GM04503 (cell line): ENCODE measurements at regions not wholly inside any gene's neighbourhood (a gene's known extent, or its start where the extent isn't known, plus 50 kb on each side); places are given as distances from the start of the nearest gene placed in this dataset.

Experiments used
- DNase-seq: peaks from one replicate; pipeline ENCODE4 v3.0.0-alpha.2; 2012; ENCODE audit warnings: low read depth

DNA sequence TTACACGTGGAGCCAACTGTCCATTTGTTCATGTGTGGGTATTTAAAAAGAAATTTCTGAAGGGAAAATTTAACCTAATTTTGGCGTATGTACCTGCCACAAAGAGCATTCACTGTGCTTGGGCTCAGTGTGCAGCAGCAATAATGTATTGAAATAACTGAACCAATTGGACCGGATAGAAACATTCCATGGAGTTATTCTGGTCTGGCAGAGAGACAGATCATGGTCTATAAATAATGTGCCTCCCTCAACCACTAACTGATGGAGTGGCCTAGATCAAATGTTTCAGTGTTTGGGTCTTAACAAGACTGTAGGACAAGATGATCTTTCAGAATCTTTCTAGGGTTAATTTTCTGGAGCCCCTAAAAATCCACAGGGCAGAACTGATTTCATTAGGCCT is 469.7 kb downstream of the PRELID2 start:
- no peak for DNase-seq

DNA sequence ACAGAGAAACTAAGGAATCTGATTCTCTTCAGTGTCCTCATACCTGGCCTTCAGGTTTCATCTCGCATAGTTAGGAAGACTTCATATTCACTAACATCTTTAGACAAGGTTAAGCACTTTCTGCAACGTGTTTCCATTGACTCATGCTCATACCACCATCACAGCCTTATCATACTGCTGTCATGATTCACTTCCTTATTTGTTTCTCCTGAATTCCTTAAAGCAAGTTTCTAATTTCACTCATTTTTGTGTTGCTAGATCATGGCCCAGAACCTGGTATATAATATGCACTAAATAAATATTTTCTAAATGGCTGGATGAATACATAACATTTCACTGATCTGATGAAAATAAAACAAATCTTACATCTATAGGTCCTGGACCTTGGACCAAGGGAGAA is 472.9 kb downstream of the PRELID2 start:
- DNase-seq, result peak; percentile 77

DNA sequence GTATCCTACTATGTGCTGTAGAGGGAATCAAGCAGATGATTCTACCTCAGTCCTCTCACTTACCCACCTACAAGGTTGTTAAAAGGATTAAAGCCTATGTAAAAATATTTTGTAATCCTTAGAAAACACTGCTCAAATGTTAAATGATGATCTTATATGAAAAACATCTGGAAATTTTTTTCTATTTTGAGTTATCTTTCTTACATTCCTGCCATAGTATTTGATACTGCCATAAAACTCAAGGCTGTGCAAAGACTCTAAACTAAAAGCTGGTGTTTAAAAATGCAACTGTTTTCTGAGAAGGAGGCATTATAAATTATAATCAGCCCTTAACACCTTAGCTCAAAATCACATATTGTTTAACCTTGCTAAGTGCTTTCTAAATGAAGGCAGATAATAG is 474.2 kb downstream of the PRELID2 start:
- DNase-seq, result no peak

DNA sequence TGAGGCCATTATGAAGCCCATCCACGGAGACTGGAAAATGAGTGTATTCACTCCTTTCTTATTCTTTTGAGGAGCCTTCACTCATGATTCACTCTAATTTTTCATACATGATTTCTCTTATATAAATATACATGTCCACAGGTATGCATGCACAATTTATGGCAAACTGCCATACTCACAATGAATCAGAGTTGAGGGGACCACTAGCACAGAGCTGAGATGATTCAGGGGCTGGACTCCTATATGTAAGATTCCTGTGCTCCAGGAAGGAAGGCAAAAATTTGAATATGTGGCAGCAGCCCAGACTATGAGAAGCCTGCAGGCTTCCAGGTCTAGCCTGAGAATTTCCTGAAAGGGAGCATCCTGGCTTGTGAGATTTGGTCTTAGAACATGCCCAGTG is 484.6 kb downstream of the PRELID2 start:
- no peak for DNase-seq

DNA sequence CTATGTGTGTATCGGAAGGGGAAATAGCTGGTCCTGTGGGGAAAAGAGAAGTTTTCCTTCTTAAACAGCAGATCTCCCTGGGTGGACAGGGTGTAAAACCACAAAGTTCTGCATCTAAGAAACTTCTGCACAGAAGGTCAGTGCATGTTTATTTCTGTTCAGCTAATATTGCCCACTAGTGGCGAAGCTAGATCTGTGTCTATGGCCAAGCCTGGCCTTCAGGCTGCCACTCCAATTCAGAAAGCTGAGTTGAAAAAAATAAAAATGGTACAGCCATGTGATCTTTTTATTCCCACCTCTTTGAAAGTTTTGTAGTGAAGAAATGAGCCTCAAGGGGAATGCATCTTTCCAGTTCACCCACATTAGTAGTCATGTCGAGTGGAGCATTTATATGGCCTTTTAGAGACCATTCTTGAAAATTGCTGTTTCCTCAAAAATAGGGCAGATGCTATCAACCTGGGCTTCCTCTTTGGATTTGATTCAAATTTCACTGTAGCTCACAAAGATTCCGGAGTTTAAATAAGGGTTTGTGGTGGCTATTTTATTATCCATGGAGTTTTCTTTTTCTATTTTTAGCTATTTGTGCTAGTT is 488.0 kb downstream of the PRELID2 start:
- DNase-seq, result peak; percentile 25

DNA sequence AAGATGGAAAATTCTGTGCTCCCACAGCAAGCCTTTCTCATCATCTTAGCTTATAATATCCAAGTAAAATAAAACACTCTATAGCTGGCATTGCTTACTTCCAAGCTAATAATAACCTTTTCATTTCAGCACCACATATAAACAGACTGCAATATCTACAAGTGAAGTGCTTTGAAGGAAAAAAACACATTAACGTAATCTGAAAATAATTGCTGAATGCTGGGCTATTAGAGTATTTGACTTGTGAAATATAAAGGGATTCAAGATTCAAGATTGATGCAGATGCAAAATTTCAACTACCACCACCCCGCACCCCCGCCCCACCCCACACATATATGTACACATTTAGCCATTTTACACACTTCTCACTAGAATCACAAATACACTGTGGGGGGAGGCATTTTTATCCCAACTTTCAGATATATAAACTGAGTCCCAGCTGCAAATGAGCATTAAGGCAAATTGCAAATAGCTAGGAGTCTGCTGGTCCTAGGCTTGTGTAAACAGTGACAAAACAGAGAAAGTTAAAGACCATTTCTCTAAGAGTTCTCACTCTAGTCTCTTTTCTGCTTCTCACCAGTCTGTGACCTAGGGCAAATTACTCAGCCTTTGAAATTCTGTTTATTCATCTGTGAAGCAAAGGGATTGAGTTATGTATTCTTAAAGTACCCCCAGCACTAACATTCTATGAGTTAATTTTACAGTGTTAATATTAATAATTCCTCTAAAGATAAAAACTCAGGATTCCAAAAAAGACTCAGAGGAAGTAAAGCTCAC is 489.4 kb downstream of the PRELID2 start:
- DNase-seq, result no peak

DNA sequence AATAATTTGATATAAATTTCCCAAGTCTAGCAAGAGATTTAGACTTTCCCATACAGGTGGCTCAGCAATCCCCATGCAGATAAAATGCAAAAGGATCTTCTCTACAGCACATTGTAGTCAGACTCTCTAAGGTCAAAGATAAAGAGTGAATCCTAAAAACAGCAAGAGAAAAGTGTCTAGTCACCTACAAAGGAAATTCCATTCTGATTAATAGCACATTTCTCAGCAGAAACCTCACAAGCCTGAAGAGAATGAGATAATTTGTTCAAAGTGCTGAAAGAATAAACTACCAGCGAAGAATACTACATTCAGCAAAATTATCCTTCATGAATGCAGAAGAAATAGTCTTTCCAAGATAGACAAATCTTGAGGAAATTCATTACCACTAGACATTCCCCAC is 493.3 kb downstream of the PRELID2 start:
- no peak for DNase-seq

DNA sequence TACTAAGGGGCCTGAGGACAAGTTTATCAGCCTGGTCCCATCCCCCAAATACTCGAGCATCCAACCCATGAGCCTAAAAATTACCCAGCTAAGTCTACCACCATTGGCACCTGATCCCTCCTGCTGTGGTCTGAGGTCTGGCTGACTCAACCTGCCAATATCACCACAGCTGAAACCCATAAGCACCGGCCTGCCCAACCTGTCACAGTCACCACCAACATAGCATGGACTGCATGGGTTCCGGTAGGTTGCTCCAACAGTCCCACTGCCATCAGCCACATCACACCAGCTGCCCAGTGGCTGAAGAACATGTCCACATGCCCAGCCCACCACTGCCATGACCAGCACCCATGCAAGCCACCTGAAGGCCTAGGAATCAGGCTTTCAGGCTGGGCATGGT is 495.0 kb downstream of the PRELID2 start:
- no peak for DNase-seq

DNA sequence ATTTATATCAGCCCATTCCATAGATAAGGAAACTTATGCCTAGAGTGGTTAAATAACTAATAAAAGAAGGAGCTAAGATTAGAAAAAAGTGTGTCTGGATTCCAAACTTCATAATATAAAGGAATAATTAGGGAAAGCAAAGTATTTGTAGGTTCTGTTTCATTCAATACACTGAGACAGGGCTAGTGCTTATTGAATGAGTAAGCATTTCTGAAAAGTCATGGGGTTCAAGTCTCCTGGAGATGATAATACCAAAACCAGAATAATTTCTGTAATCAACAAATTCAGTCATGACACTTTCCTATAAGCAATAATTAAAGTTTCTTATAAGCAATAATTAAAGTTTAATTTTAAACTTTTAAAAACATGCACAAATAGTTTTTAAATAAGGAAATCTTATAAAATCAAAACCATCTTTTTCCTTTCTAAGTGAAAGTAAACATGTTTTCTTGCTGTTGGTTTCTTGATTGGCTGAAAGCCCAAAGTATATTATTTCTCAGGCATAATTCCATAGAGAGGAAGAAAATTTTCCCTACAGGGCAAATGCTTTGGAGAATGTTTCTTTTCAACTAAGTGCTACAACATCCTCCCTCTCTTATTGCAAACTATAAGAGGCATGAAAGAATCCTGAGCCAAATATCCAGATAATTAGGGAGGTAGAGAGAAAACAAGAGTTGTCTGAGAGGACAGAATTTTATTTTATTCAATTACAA is 510.2 kb downstream of the PRELID2 start:
- no peak for DNase-seq

DNA sequence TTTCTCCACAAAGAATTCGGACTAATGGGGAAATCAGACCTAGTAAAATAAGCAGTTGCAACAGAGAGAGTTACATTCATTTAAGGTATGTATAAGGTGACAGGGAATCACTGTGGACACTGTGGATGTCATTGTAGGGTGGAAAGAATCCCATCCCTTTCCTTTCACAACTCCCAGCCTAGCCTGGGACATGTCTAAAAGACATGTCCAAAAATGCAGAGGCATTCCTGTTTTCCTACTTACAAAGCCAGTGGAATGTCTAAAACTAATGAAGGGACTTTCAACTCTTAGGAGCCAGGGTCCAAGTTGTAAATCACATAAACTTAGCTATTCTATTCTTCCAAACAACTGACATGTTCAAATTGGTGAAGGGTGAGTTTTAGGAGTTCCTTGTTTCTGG is 511.0 kb downstream of the PRELID2 start:
- peak; percentile 17 for DNase-seq

DNA sequence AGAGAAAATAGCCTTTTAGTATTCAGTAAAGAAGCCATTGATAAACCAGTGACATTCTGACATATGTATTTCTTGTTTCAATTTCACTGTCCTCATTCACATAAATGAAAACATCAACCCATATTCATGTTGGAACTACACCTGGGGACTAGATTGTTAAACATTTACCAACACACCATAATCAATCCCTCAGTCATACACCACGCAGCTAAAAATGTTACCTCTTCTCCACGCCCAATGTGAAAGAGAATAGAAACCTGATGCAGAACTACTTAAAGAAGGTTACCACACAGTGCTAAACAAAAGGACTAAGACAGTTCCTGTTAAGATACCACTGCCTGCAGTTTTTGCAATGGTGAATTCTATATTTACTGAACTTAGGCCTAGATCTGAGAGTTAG is 518.9 kb downstream of the PRELID2 start:
- DNase-seq, result no peak

DNA sequence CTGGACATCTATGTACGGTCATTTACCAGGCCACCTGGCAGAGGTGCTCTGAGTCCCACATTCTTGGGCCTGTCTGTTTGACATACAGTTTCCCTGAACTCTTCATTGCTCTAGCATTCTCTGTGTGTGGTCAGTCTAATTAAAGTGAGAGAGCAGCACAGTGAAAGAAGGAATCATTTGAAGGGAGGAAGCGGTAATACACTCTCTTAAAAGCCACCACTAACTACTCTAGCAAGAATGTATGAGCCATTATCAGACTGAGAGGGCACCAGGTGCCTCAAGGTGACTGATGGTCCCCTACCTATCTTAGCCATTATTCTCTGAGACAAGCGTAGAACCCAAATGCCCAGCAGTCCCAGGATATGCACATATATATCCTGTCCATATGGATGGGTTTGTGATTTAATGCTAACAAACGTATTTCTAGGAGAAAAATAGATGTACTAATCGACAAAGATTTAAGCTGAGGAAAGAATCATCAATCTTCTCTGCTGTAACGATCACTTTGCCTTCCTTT is 527.2 kb downstream of the PRELID2 start:
- no peak for DNase-seq

DNA sequence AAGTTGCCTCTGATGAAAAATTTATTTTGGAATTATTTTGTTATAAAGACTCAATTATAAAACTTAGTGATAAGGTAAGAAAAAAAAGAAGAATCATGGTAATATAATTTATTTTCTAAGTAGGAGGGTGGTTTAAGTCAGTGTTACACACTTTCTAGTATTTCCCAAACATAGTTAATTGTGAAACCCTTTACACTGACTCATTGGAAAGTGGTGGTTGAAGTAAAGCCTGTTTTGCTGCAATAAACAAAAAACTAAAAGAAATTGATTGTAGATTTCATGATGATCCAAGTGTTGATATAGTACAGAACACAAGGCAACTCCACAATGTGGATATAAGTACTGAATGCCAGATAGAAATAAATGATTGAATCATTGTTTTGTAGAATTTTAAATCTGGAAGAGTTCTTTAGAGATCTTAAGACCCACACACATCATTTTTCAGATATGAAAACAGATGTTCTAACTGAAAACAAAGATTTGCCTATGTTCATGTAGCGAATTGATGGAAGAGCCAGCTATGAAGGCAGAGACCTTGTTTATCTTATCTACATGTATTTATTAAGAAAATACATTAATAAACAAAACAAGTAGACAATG is 539.8 kb downstream of the PRELID2 start:
- DNase-seq, result no peak

DNA sequence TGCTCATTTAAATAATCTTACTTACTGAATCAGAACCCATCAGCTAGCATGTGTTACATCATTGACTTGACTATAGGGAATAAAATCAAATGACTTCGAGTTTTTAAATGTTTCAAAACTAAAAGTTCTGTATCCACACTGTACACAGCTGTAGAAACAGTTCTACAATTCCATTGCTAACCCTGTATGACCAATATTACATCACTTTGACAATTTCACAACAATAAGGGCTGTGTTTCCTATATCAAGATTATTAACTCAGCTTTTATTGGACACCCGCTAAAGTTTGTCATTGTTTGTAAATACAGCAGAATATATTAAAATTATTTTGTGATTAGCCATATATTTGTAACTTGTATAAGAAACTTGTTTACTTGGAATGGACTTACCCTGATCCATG is 540.8 kb downstream of the PRELID2 start:
- no peak for DNase-seq

DNA sequence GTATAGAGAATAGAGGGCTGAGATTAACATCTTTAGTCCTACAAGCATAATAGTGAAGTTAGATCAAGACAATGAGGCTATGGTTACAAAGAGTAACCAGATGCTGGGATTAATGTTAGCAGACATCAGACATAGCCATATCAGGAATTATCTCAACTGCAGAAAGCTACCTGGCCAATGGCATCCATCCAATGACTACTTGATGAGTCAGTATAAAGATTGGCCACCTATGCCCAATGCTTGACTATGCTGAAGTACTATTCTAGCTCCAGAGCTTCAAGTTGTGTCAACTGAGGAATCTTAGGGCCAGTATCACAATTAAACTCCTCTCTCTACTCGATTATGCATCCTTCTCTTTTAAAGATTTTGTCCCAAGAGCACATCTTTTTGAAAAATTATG is 541.4 kb downstream of the PRELID2 start:
- DNase-seq, result no peak

DNA sequence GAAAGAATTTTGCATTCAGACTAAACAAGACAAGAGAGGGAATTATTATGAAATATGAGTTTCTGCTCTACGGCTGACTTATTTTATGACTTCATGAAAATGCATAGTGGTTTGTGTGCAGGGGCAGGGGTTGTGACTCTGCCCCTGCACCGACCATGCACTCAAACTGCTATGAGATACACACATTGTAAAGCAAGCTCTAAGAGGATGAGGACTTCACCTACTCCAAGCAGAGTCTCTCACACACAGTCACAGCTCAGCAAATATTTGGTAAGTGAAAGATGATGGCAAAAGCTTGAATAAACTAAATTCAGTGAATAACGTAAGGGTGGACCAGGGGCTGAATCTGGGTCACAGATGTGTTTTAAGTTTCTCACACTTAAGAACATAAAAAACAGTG is 542.9 kb downstream of the PRELID2 start:
- no peak for DNase-seq

DNA sequence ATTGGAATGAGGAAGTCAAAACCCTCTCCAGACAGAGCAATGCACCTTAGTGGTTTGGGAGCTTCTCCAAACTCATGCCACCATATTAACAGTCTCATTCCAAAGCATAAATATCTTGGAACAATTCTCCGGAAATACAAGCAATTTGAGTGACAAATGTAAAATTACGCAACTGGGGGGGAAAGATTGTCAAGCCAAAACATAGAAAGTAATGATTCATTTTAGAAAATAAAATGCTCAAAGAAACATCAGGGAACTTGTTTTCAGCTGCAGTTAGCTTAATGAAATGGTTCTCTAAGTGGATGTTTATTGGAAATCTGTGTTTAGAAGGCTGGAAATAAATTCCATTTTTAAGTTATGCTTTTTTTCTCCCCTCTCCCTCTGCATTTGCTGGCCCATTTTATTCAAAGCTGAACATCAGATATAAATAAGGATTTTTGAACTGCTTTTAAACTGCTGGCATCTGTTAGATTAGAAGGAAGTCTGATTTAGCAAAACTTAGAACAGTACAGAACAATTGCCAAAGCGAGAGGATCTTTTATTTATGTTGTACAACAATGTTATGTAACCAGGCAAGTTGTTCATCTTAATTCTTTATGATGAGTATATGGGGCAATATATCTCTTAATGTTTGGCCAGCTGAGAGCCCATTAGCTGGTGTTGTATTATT is 551.9 kb downstream of the PRELID2 start:
- no peak for DNase-seq

DNA sequence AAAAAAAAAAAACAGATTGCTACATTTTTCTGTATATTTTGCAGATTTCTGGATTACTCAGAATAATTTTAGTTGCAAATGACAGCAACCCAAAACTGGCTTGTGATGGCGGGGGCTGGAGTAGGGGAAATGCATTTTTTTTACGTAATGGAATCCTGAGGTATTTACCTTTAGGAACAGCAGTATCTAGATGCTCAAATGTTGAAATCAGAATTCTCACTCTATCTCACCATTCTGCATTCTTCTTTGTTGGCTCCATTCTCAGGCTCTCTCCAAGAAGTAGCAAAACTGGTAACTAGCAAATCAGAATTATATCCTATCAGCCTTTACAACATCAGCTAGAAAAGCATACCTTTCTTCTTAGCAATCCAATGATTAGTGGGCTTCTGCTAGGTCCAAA is 554.3 kb downstream of the PRELID2 start:
- DNase-seq, result no peak

DNA sequence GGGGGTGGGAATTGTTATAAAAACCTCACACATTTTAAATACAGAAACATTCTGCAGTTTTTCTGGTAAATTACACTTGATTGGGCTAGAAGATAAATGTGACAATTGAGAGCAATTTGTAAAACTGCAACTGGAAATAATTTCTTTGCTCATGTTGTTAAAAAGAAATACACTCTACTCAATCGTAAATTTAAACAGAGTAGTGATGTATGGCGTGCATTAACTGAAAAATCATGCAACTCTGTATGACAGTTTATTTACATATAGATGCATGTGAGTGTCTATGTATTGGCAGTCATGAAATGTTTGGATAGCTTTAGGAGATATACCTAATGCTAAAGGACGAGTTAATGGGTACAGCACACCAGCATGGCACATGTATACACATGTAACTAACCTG is 554.9 kb downstream of the PRELID2 start:
- DNase-seq, result no peak

DNA sequence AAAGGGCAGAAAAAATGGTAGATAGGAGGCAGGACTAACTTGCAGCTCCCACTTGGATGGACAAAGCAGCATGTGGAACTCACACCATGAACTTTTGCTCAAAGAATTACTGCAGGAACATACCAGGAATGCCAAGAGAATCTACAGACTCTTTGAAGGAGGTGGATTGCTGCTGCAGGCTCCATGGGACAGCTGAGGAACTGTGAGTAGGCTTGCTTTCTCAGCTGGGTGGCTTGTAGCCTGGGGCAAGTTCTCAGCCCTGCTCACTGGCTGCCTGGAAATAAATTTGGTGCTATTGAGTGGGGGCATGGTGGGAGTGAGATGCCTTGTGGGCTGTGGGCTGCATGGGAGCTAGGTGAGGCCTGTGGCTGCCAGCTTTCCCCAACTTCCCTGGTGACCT is 574.5 kb downstream of the PRELID2 start:
- DNase-seq, result no peak

DNA sequence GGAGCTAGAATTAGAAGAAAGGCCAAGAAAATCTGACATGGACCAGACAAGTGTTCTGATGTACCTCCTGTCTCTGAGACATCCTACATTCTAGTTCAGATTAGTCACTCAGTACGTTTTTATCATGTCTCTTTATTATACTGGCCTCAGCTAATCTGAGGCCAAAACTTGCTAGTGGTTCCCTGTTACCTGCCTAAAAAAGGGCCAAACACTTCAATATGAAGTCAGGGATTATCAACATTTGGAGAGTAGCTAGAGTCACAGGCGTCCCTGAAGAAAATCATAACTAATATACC is 587.4 kb downstream of the PRELID2 start:
- DNase-seq, result no peak

DNA sequence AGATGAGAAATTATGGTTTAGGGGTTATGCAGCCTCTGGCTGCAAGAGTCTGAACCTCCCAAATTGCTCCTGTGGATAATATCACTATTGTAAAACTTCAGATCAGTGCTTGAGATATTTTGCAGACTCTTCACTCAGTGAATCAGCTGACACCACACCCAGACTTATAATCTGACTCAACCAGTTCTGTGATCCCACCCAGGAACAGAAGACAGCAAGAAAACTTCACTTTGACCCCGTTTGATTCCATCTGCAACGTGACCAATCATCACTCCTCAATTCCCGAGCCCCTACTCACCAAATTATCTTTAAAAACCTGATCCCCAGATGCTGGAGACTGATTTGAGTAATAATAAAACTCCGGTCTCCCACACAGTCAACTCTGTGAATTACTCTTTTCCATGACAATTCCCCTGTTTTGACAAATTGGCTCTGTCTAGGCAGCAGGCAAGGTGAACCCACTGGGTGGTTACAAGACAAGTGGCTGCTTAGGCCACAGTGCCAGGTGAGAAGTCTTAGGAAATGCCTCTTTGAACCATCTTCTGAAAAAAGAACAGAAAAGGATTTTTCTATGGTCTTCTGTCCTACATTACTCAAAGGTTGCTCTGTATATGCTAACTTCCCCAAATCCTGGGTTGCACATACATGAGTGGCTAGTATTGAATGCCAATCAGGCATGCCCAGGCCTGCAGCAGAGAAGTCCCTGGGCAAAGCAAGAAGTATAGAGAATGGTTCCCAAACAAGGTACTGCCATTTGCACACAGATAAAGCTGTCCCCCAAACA is 588.0 kb downstream of the PRELID2 start:
- no peak for DNase-seq
